Osteoblast (primary cell): ENCODE measurements at regions not wholly inside any gene's neighbourhood (a gene's known extent, or its start where the extent isn't known, plus 50 kb on each side); places are given as distances from the start of the nearest gene placed in this dataset.

Source experiments
- DNase-seq: peaks from one replicate; pipeline ENCODE4 v3.0.0; 2011; ENCODE audit warnings: low spot score, mixed read lengths; ENCODE audit not compliant: insufficient read length; ENCODE audit errors: missing footprints
- H2AFZ ChIP-seq: 2 replicates; pipeline ENCODE4 v1.6.0; 2011; ENCODE audit warnings: mild to moderate bottlenecking, low read length
- H3K27ac ChIP-seq: 2 replicates; pipeline ENCODE4 v1.5.1; 2011; ENCODE audit warnings: mild to moderate bottlenecking, low read depth, low read length, moderate library complexity
- H3K27me3 ChIP-seq: 2 replicates; pipeline ENCODE4 v1.6.0; 2012; ENCODE audit warnings: mild to moderate bottlenecking, control low read depth, inconsistent platforms, low read length, moderate library complexity; ENCODE audit not compliant: insufficient read depth
- H3K36me3 ChIP-seq: 2 replicates; pipeline ENCODE4 v1.5.1; 2011; ENCODE audit warnings: mild to moderate bottlenecking, low read length, control low read depth, moderate library complexity; ENCODE audit not compliant: insufficient read depth
- H3K4me1 ChIP-seq: 2 replicates; pipeline ENCODE4 v1.5.1; 2011; ENCODE audit warnings: mild to moderate bottlenecking, low read length, control low read depth, moderate library complexity; ENCODE audit not compliant: insufficient read depth
- H3K4me2 ChIP-seq: 2 replicates; pipeline ENCODE4 v1.6.0; 2011; ENCODE audit warnings: mild to moderate bottlenecking, low read length; ENCODE audit not compliant: insufficient read depth
- H3K4me3 ChIP-seq: fragments of 200-600 bp; sonication (generic); 3 replicates; pipeline ENCODE4 v1.5.1; 2012; ENCODE audit warnings: mild to moderate bottlenecking, low read length, inconsistent platforms; ENCODE audit not compliant: insufficient read depth
- H3K79me2 ChIP-seq: 2 replicates; pipeline ENCODE4 v1.6.0; 2012; ENCODE audit warnings: mild to moderate bottlenecking, low read length, control low read depth, inconsistent platforms; ENCODE audit not compliant: insufficient read depth
- H3K9me3 ChIP-seq: 2 replicates; pipeline ENCODE4 v1.5.1; 2011; ENCODE audit warnings: low read depth, low read length, control low read depth
- H4K20me1 ChIP-seq: 2 replicates; pipeline ENCODE4 v1.6.0; 2012; ENCODE audit warnings: mild to moderate bottlenecking, low read length, control low read depth; ENCODE audit not compliant: insufficient read depth
- TF ChIP-seq, protein P1 (sequence below): IDR thresholded peaks from 2 replicates; pipeline ENCODE4 v1.5.1; 2011; ENCODE audit warnings: mild to moderate bottlenecking, low read depth, low read length, moderate library complexity; ENCODE audit errors: extremely low read depth

DNA sequence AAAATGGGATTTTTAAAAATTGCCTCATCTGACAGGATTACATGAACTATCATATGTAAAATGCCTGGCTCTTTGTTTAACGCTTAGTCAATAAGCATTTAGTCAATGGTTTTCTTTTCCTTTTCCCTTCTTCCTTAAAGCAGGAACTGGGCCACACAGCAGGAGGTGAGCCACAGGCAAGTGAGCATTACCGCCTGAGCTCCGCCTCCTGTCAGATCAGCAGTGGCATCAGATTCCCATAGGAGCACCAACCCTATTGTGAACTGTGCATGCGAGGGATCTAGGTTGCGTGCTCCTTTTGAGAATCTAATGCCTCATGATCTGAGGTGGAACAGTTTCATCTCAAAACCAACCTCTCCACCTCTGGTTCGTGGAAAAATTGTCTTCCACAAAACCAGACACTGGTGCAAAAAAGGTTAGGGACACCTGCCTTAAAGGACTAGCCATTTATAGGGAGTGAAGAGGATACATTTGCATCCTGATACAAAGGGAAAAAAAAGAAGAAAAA is 306.1 kb downstream of the FBXW7 start:
- Histone ChIP-seq H3K4me1 (no peaks in the 10 kb centered on the region), H3K79me2 (no peaks in the 10 kb centered on the region), H3K9me3 (no peaks in the 10 kb centered on the region), H3K27ac (no peak overlapping the region), H2AFZ (no peak overlapping the region), H3K27me3 (no peaks in the 10 kb centered on the region), H3K4me3 (no peak overlapping the region), H3K36me3 (no peaks in the 10 kb centered on the region), H4K20me1 (no peaks in the 10 kb centered on the region), H3K4me2 (no peak overlapping the region)
- TF ChIP-seq, protein P1, sequence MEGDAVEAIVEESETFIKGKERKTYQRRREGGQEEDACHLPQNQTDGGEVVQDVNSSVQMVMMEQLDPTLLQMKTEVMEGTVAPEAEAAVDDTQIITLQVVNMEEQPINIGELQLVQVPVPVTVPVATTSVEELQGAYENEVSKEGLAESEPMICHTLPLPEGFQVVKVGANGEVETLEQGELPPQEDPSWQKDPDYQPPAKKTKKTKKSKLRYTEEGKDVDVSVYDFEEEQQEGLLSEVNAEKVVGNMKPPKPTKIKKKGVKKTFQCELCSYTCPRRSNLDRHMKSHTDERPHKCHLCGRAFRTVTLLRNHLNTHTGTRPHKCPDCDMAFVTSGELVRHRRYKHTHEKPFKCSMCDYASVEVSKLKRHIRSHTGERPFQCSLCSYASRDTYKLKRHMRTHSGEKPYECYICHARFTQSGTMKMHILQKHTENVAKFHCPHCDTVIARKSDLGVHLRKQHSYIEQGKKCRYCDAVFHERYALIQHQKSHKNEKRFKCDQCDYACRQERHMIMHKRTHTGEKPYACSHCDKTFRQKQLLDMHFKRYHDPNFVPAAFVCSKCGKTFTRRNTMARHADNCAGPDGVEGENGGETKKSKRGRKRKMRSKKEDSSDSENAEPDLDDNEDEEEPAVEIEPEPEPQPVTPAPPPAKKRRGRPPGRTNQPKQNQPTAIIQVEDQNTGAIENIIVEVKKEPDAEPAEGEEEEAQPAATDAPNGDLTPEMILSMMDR, result no peak
- DNase-seq, result no peak

DNA sequence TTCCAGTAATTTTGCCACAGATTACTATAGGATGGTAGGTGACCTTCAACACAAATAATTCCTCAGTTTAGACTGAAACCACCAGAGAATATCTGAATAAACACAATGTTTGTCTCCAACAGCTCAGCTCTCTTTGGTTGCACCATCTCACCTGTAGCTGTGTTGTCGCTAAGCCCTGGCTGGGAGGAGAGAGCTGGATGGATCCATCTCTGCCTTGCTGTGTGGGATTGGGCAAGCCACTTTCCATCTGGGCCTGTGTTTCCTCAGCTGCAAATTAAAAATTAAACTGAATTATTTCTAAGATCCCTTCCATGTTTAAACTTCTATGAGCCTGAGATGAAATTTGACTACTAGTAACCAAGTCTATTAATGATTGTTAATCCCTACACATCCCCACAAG is 310.2 kb downstream of the FBXW7 start:
- no peak overlapping the region for H2AFZ ChIP-seq
- H3K4me2 ChIP-seq, result no peak overlapping the region
- TF ChIP-seq, protein P1, result no peak
- no peak overlapping the region for H3K4me3 ChIP-seq
- no peak for DNase-seq
- H3K9me3 ChIP-seq, result peaks cover 3% of the 10 kb centered on the region
- no peaks in the 10 kb centered on the region for H3K36me3 ChIP-seq
- no peak overlapping the region for H3K27ac ChIP-seq
- no peaks in the 10 kb centered on the region for H3K79me2 ChIP-seq
- H3K27me3 ChIP-seq, result no peaks in the 10 kb centered on the region
- no peaks in the 10 kb centered on the region for H3K4me1 ChIP-seq
- no peaks in the 10 kb centered on the region for H4K20me1 ChIP-seq

DNA sequence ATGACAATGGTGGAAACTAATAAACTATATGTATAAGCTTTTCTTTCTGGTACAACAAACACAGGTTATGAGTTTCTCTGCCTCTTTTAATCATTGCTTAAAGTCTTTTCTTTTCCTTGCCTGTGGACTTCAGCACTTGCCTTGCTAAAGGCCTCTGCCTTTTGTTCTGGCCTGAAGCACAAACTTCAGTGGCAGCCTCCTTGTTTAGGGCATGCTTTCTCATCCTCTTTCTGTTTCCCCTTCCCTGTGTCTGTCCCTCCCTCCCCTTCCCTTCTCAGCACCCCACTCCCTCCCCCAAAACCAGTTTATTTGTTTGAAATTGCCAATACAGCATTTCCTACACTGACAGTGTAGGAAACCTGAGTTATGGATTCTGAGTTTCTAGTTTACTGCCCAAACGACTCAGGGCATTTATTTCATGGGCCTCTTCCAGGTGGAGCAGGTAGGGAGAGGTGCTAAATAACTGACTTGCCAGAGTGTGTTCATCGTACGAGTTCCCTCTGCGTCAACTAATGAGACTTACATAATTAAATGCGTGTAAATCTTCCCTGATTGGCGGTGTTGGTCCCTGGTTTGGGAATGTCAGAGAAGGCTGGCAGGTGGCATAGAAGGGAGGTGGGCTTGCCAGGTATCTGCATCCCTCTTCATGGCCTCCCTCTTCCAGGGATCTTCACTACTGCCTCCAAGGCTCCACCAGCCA is 311.0 kb downstream of the FBXW7 start:
- TF ChIP-seq, protein P1, result no peak
- Histone ChIP-seq H3K4me1 (peaks cover 7% of the 10 kb centered on the region), H3K9me3 (peaks cover 3% of the 10 kb centered on the region), H4K20me1 (no peaks in the 10 kb centered on the region), H3K27me3 (no peaks in the 10 kb centered on the region), H2AFZ (no peak overlapping the region), H3K27ac (no peak overlapping the region), H3K4me2 (no peak overlapping the region), H3K4me3 (no peak overlapping the region), H3K36me3 (no peaks in the 10 kb centered on the region), H3K79me2 (no peaks in the 10 kb centered on the region)
- DNase-seq, result peak; percentile 68

DNA sequence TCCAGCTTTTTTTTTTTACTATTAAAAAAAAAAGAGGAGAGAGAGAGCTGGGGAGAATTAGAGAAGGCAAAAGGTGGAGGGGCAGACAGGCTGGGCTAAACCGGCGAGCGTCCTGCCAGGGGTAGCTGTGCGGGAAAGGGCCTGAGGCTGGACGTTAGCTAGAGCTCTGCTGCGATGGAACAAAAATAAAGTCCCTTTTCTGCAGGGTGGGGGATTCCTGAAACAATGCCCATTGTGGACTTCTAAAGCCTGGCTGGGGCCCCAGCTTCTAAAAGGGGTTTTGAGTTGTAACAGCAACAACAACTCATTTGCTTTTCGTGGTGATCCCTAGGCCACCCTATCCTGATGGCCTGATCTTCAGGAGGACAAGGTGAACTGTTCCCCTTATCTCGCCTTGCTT is 311.7 kb downstream of the FBXW7 start:
- Histone ChIP-seq H3K36me3 (no peaks in the 10 kb centered on the region), H3K9me3 (peaks cover 3% of the 10 kb centered on the region), H3K4me1 (peaks cover 8% of the 10 kb centered on the region), H3K79me2 (no peaks in the 10 kb centered on the region), H3K4me2 (no peak overlapping the region), H4K20me1 (no peaks in the 10 kb centered on the region), H3K27ac (no peak overlapping the region), H3K4me3 (no peak overlapping the region), H3K27me3 (no peaks in the 10 kb centered on the region), H2AFZ (no peak overlapping the region)
- TF ChIP-seq, protein P1, result no peak
- no peak for DNase-seq
